PFSK-1 (cell line): ENCODE measurements at regions not wholly inside any gene's neighbourhood (a gene's known extent, or its start where the extent isn't known, plus 50 kb on each side); places are given as distances from the start of the nearest gene placed in this dataset.

ENCODE experiments used
- POLR2AphosphoS5 ChIP-seq: IDR thresholded peaks from 2 replicates; pipeline ENCODE4 v1.6.1; 2012; ENCODE audit warnings: low read depth, mild to moderate bottlenecking, control low read depth, low read length, moderate library complexity
- SIN3A ChIP-seq: IDR thresholded peaks from 2 replicates; pipeline ENCODE4 v1.6.1; 2012; ENCODE audit warnings: mild to moderate bottlenecking, low read length, moderate library complexity, borderline replicate concordance; ENCODE audit not compliant: insufficient read depth
- TAF1 ChIP-seq: IDR thresholded peaks from 2 replicates; pipeline ENCODE4 v1.6.1; 2012; ENCODE audit warnings: low read length, control low read depth, borderline replicate concordance; ENCODE audit not compliant: insufficient read depth
- TF ChIP-seq, protein P1 (sequence below), 2 experiments: IDR thresholded peaks; 2 replicates each; pipeline versions ENCODE4 v1.6.1 to v1.8.0; 2011 to 2012; ENCODE audit warnings: low read depth in 2 of 2, low read length in 2 of 2, control low read depth in 1 of 2, inconsistent platforms in 1 of 2, mild to moderate bottlenecking in 1 of 2, moderate library complexity in 1 of 2; ENCODE audit not compliant: insufficient read depth in 1 of 2

DNA sequence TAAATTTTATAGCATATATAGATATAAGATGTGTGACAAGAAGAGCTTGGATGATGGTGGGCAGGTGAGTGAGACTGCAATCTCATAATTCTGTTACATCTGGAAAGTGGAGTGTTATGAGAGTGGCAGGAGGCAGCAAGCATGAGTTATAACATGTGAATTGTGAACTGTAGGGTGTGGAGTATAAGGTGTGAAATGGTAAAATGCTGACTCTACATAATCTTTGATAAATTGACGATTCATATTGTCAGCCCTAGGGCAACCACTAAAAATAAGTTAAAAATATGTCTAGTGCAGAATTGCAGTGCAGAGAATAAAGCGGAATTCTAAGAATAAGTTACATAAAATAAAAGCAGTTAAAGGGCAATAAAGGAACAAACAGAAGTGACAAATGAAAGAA, 74.8 kb upstream of the AKR1E2 start:
- TF ChIP-seq POLR2AphosphoS5 (no peak), TAF1 (no peak), SIN3A (no peak)
- TF ChIP-seq, protein P1, sequence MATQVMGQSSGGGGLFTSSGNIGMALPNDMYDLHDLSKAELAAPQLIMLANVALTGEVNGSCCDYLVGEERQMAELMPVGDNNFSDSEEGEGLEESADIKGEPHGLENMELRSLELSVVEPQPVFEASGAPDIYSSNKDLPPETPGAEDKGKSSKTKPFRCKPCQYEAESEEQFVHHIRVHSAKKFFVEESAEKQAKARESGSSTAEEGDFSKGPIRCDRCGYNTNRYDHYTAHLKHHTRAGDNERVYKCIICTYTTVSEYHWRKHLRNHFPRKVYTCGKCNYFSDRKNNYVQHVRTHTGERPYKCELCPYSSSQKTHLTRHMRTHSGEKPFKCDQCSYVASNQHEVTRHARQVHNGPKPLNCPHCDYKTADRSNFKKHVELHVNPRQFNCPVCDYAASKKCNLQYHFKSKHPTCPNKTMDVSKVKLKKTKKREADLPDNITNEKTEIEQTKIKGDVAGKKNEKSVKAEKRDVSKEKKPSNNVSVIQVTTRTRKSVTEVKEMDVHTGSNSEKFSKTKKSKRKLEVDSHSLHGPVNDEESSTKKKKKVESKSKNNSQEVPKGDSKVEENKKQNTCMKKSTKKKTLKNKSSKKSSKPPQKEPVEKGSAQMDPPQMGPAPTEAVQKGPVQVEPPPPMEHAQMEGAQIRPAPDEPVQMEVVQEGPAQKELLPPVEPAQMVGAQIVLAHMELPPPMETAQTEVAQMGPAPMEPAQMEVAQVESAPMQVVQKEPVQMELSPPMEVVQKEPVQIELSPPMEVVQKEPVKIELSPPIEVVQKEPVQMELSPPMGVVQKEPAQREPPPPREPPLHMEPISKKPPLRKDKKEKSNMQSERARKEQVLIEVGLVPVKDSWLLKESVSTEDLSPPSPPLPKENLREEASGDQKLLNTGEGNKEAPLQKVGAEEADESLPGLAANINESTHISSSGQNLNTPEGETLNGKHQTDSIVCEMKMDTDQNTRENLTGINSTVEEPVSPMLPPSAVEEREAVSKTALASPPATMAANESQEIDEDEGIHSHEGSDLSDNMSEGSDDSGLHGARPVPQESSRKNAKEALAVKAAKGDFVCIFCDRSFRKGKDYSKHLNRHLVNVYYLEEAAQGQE (IDR thresholded peaks at IDR 0.05; ENCODE audit: insufficient read depth in 1 of 2, low read depth in 2 of 2, low read length in 2 of 2): no peak
